H1 (cell line): ENCODE measurements at regions not wholly inside any gene's neighbourhood (a gene's known extent, or its start where the extent isn't known, plus 50 kb on each side); places are given as distances from the start of the nearest gene placed in this dataset.

Experiments
- CTCF ChIA-PET: fragments of 300-600 bp; sonication (Branson Sonifier 250); formaldehyde crosslinking; loops from one replicate; lab custom pipeline; 2021; ENCODE audit not compliant: partially characterized antibody; lab: Charles Lee
- POLR2A ChIA-PET: fragments of 300-600 bp; sonication (Branson Sonifier 250); formaldehyde crosslinking; loops from one replicate; lab custom pipeline; 2021; ENCODE audit warnings: inconsistent platforms; ENCODE audit not compliant: partially characterized antibody; lab: Charles Lee
- DNase-seq, 2 experiments: peaks; one replicate each; pipeline versions ENCODE4 v3.0.0 to v3.0.0-alpha.2; 2010 to 2022; ENCODE audit warnings: low spot score in 2 of 2, low read depth in 1 of 2, mixed read lengths in 1 of 2
- FAIRE-seq: peaks from 2 replicates; lab custom pipeline; 2011; peaks lifted over from hg19 to GRCh38; lab: Jason Lieb, UNC
- H2AFZ ChIP-seq: 2 replicates; pipeline ENCODE4 v1.8.1; 2012; ENCODE audit warnings: low read length, inconsistent platforms
- H2AK5ac ChIP-seq: 2 replicates; pipeline ENCODE4 v1.6.1; 2013; ENCODE audit warnings: low read depth, low read length
- H2BK120ac ChIP-seq: replicated peaks from 2 replicates; pipeline ENCODE3; 2013; ENCODE audit warnings: low read depth, low read length, inconsistent platforms
- H2BK12ac ChIP-seq: 2 replicates; pipeline ENCODE4 v1.6.1; 2013; ENCODE audit warnings: low read depth, low read length
- H2BK15ac ChIP-seq: 2 replicates; pipeline ENCODE4 v1.6.1; 2013; ENCODE audit warnings: low read length
- H2BK20ac ChIP-seq: 2 replicates; pipeline ENCODE4 v1.6.1; 2013; ENCODE audit warnings: low read length
- H2BK5ac ChIP-seq: 2 replicates; pipeline ENCODE4 v1.6.1; 2013; ENCODE audit warnings: low read depth, low read length
- H3K14ac ChIP-seq: 2 replicates; pipeline ENCODE4 v1.6.1; 2013; ENCODE audit warnings: inconsistent platforms; ENCODE audit not compliant: insufficient read length
- H3K18ac ChIP-seq: 2 replicates; pipeline ENCODE4 v1.6.1; 2013; ENCODE audit warnings: low read length; ENCODE audit errors: extremely low read depth
- H3K23ac ChIP-seq: 2 replicates; pipeline ENCODE4 v1.6.1; 2013; ENCODE audit warnings: inconsistent platforms; ENCODE audit not compliant: insufficient read length
- H3K23me2 ChIP-seq: 2 replicates; pipeline ENCODE4 v1.6.1; 2013; ENCODE audit warnings: low read depth, low read length
- H3K27ac ChIP-seq: 2 replicates; pipeline ENCODE4 v1.6.1; 2011; ENCODE audit warnings: low read depth, low read length, inconsistent platforms
- H3K27me3 ChIP-seq, 4 experiments: replicated peaks in 1 of 4; 1 replicate in 1 of 4; 2 replicates in 3 of 4; pipeline versions ENCODE4 v1.6.1 to v1.8.1; 2011 to 2013; ENCODE audit warnings: low read length in 3 of 4, mild to moderate bottlenecking in 3 of 4, inconsistent platforms in 2 of 4, mixed read lengths in 2 of 4, moderate library complexity in 1 of 4; ENCODE audit not compliant: control insufficient read depth in 3 of 4, insufficient read depth in 3 of 4; ENCODE audit errors: extremely low read depth in 1 of 4
- H3K36me3 ChIP-seq, 4 experiments: 2 replicates each; pipeline versions ENCODE4 v1.6.1 to v1.8.1; 2011 to 2013; ENCODE audit warnings: mild to moderate bottlenecking in 4 of 4, low read length in 3 of 4, moderate library complexity in 2 of 4, control low read depth in 1 of 4, inconsistent platforms in 1 of 4; ENCODE audit not compliant: insufficient read depth in 4 of 4, control insufficient read depth in 2 of 4
- H3K4ac ChIP-seq: replicated peaks from 2 replicates; pipeline ENCODE3; 2013; ENCODE audit warnings: low read length, low read depth, mixed read lengths, inconsistent platforms; ENCODE audit not compliant: insufficient read length
- H3K4me1 ChIP-seq, 4 experiments: replicated peaks in 1 of 4; 1 replicate in 1 of 4; 2 replicates in 3 of 4; pipeline versions ENCODE4 v1.6.1 to v1.8.1; 2011 to 2013; ENCODE audit warnings: low read length in 3 of 4, inconsistent platforms in 2 of 4, mixed read lengths in 1 of 4; ENCODE audit not compliant: insufficient read depth in 4 of 4, control insufficient read depth in 3 of 4
- H3K4me2 ChIP-seq, 2 experiments: 2 replicates each; pipeline versions ENCODE4 v1.6.1 to v1.8.1; 2011 to 2013; ENCODE audit warnings: low read depth in 2 of 2, low read length in 2 of 2, control low read depth in 1 of 2, inconsistent platforms in 1 of 2, mild to moderate bottlenecking in 1 of 2; ENCODE audit not compliant: insufficient read depth in 1 of 2
- H3K4me3 ChIP-seq, 4 experiments: fragments of 200-600, 300-600 bp in 1 of 4; sonication (generic), shearing (Covaris generic), sonication (Bioruptor Twin) in 1 of 4; 2 replicates each; pipeline versions ENCODE4 v1.5.1 to v1.8.1; 2011 to 2016; ENCODE audit warnings: low read length in 4 of 4, low read depth in 3 of 4, control low read depth in 2 of 4, inconsistent platforms in 2 of 4, mild to moderate bottlenecking in 2 of 4, mixed read lengths in 1 of 4, moderate library complexity in 1 of 4; ENCODE audit not compliant: insufficient read depth in 2 of 4; ENCODE audit errors: extremely low read depth in 1 of 4
- H3K56ac ChIP-seq: replicated peaks from 2 replicates; pipeline ENCODE3; 2013; ENCODE audit warnings: low read depth, mild to moderate bottlenecking, mixed read lengths, low read length, inconsistent platforms; ENCODE audit not compliant: insufficient read length
- H3K79me1 ChIP-seq: 2 replicates; pipeline ENCODE4 v1.6.1; 2013; ENCODE audit warnings: low read depth, low read length, control low read depth
- H3K79me2 ChIP-seq, 2 experiments: 2 replicates each; pipeline versions ENCODE4 v1.6.1 to v1.8.1; 2012 to 2013; ENCODE audit warnings: low read length in 2 of 2, mild to moderate bottlenecking in 2 of 2, inconsistent platforms in 1 of 2; ENCODE audit not compliant: insufficient read depth in 2 of 2, control insufficient read depth in 1 of 2
- H3K9ac ChIP-seq, 4 experiments: replicated peaks in 1 of 4; 1 replicate in 1 of 4; 2 replicates in 3 of 4; pipeline versions ENCODE4 v1.6.1 to v1.8.1; 2011 to 2013; ENCODE audit warnings: low read depth in 3 of 4, low read length in 3 of 4, control low read depth in 2 of 4, mild to moderate bottlenecking in 2 of 4, moderate library complexity in 2 of 4, inconsistent platforms in 1 of 4; ENCODE audit errors: extremely low read depth in 1 of 4
- H3K9me3 ChIP-seq, 2 experiments: 2 replicates each; pipeline versions ENCODE4 v1.6.1 to v1.8.1; 2012 to 2013; ENCODE audit warnings: mild to moderate bottlenecking in 2 of 2, moderate library complexity in 2 of 2, control low read depth in 1 of 2, inconsistent platforms in 1 of 2, low read depth in 1 of 2, low read length in 1 of 2, mixed read lengths in 1 of 2; ENCODE audit not compliant: insufficient read depth in 2 of 2
- H4K20me1 ChIP-seq, 2 experiments: replicated peaks in 1 of 2; 2 replicates each; pipeline versions ENCODE3 to v1.8.1; 2011 to 2013; ENCODE audit warnings: inconsistent platforms in 2 of 2, low read length in 2 of 2, mild to moderate bottlenecking in 1 of 2; ENCODE audit not compliant: insufficient read depth in 2 of 2, control insufficient read depth in 1 of 2
- H4K5ac ChIP-seq: 2 replicates; pipeline ENCODE4 v1.6.1; 2013; ENCODE audit warnings: low read length, low read depth, mixed read lengths, inconsistent platforms; ENCODE audit not compliant: insufficient read length
- H4K8ac ChIP-seq: 2 replicates; pipeline ENCODE4 v1.8.0; 2013; ENCODE audit warnings: mild to moderate bottlenecking, moderate library complexity, low read length, inconsistent platforms; ENCODE audit not compliant: insufficient read depth; ENCODE audit errors: extremely low read depth
- H4K91ac ChIP-seq: replicated peaks from 2 replicates; pipeline ENCODE3; 2013; ENCODE audit warnings: low read length, mixed read lengths, inconsistent platforms; ENCODE audit not compliant: insufficient read length
- ASH2L ChIP-seq: fragments of 200-600, 300-600 bp; sonication (generic); IDR thresholded peaks from one replicate; pipeline ENCODE4 v1.7.1; 2017; ENCODE audit warnings: low read length
- CREB1 ChIP-seq: IDR thresholded peaks from 2 replicates; pipeline ENCODE4 v1.6.1; 2012; ENCODE audit warnings: inconsistent platforms
- EP300 ChIP-seq, 2 experiments: IDR thresholded peaks; 1 replicate in 1 of 2; 2 replicates in 1 of 2; pipeline ENCODE4 v1.6.1; 2011 to 2012; ENCODE audit warnings: low read depth in 2 of 2, low read length in 2 of 2, mild to moderate bottlenecking in 2 of 2, borderline replicate concordance in 1 of 2, inconsistent platforms in 1 of 2, moderate library complexity in 1 of 2
- RBBP5 ChIP-seq: IDR thresholded peaks from 2 replicates; pipeline ENCODE4 v1.7.1; 2012; ENCODE audit warnings: low read depth, mild to moderate bottlenecking, inconsistent platforms, low read length, moderate library complexity, borderline replicate concordance
- RXRA ChIP-seq: IDR thresholded peaks from 2 replicates; pipeline ENCODE4 v1.6.1; 2011; ENCODE audit warnings: low read depth, mild to moderate bottlenecking, low read length, moderate library complexity; ENCODE audit not compliant: insufficient read depth
- SIN3A ChIP-seq, 2 experiments: IDR thresholded peaks in 1 of 2; conservative IDR thresholded peaks in 1 of 2; 2 replicates each; pipeline ENCODE4 v1.6.1; 2011 to 2012; ENCODE audit warnings: low read length in 2 of 2, improper control_type of control experiment in 1 of 2, low read depth in 1 of 2, mild to moderate bottlenecking in 1 of 2
- SIRT6 ChIP-seq: IDR thresholded peaks from one replicate; pipeline ENCODE4 v1.7.1; 2012; ENCODE audit warnings: low read length, inconsistent platforms
- SP4 ChIP-seq: IDR thresholded peaks from 2 replicates; pipeline ENCODE4 v1.6.1; 2012; ENCODE audit warnings: low read length, inconsistent platforms
- TAF1 ChIP-seq: IDR thresholded peaks from 2 replicates; pipeline ENCODE4 v1.6.1; 2011; ENCODE audit warnings: mild to moderate bottlenecking, low read depth, low read length
- TEAD4 ChIP-seq: IDR thresholded peaks from 2 replicates; pipeline ENCODE4 v1.6.1; 2012; ENCODE audit warnings: low read depth, low read length, inconsistent platforms, mixed read lengths
- WGBS, 2 experiments: shearing (Covaris generic) in 1 of 2; methylation state at CpG; one replicate each; pipeline versions ENCODE4 v1.1.6 to v1.1.7; 2013 to 2015; ENCODE audit warnings: low lambda C conversion rate in 2 of 2, mixed read lengths in 2 of 2, inconsistent platforms in 1 of 2, low coverage in 1 of 2, missing lambda C conversion rate in 1 of 2; ENCODE audit not compliant: insufficient replicate concordance in 2 of 2, insufficient coverage in 1 of 2, insufficient read length in 1 of 2; ENCODE audit errors: extremely low coverage in 1 of 2, missing lambda C conversion rate in 1 of 2; 5-methylcytosine and 5-hydroxymethylcytosine counted together

- H3K18ac ChIP-seq: no peak overlapping the region
- H3K4ac ChIP-seq: no peak overlapping the region
- no peak overlapping the region for H2BK5ac ChIP-seq
- WGBS, 2 experiments: 75% methylated on average over 1 of the region's 1 CpG; no CpG with 5 or more reads in 1 of the 2 experiments
- H4K20me1 ChIP-seq: no peaks in the 10 kb centered on the region
- H3K79me1 ChIP-seq: no peaks in the 10 kb centered on the region
- no peak overlapping the region for H3K4me2 ChIP-seq
- no peak overlapping the region for H4K8ac ChIP-seq
- no peak overlapping the region for H2AFZ ChIP-seq
- H3K9ac ChIP-seq: no peak overlapping the region
- no peak overlapping the region for H2BK20ac ChIP-seq
- H4K91ac ChIP-seq: no peak overlapping the region
- no peaks in the 10 kb centered on the region for H3K4me1 ChIP-seq
- ChIA-PET CTCF (no interaction called here), POLR2A (no interaction called here)
- no peaks in the 10 kb centered on the region for H3K36me3 ChIP-seq
- no peak overlapping the region for H3K23ac ChIP-seq
- no peak overlapping the region for H2BK15ac ChIP-seq
- no peak overlapping the region for H2BK12ac ChIP-seq
- H3K27me3 ChIP-seq: no peaks in the 10 kb centered on the region
- H3K56ac ChIP-seq: no peak overlapping the region
- 0 out of 4 replicates have a peak, but pooled peaks cover 0 to 4% of the 10 kb centered on the region in 2 experiments for H3K9me3 ChIP-seq
- TF ChIP-seq CREB1: no peak
- TF ChIP-seq ASH2L: no peak
- TF ChIP-seq RBBP5: no peak
- TF ChIP-seq SIN3A (conservative IDR thresholded peaks at IDR 0.05 in 1 of 2, IDR thresholded peaks at IDR 0.05 in 1 of 2; ENCODE audit: low read depth in 1 of 2, low read length in 2 of 2): no peak
- TF ChIP-seq SP4: no peak
- TF ChIP-seq RXRA: no peak
- no peak for TF ChIP-seq TEAD4
- TF ChIP-seq TAF1: no peak
- TF ChIP-seq SIRT6: no peak
- TF ChIP-seq EP300 (IDR thresholded peaks at IDR 0.05; ENCODE audit: borderline replicate concordance in 1 of 2, low read depth in 2 of 2, low read length in 2 of 2): no peak
- DNase-seq (no peak), FAIRE-seq (no peak)
- no peak overlapping the region for H3K14ac ChIP-seq
- no peak overlapping the region for H3K27ac ChIP-seq
- H2BK120ac ChIP-seq: no peak overlapping the region
- H2AK5ac ChIP-seq: no peak overlapping the region
- H3K4me3 ChIP-seq: no peak overlapping the region
- no peaks in the 10 kb centered on the region for H3K79me2 ChIP-seq
- H4K5ac ChIP-seq: no peak overlapping the region
- H3K23me2 ChIP-seq: no peaks in the 10 kb centered on the region
Measured at GRCh38 chr18:27313678-27314077, 128.6 kb upstream of the CHST9 start.
